Liver (tissue), 8 donors: ENCODE measurements at regions not wholly inside any gene's neighbourhood (a gene's known extent, or its start where the extent isn't known, plus 50 kb on each side); places are given as distances from the start of the nearest gene placed in this dataset.

Source experiments
- DNase-seq: peaks from one replicate; pipeline ENCODE4 v3.0.0-alpha.2; 2017; ENCODE audit warnings: low spot score
- H3K27ac ChIP-seq, 2 donors: one replicate each; pipeline ENCODE4 v1.7.0; 2013; ENCODE audit warnings: inconsistent platforms in 2 of 2, low read length in 2 of 2, control low read depth in 1 of 2, low read depth in 1 of 2, mild to moderate bottlenecking in 1 of 2
- H3K27me3 ChIP-seq, 4 donors: one replicate each; pipeline versions ENCODE4 v1.6.1 to v1.7.0; 2013; ENCODE audit warnings: low read length in 3 of 4, inconsistent platforms in 1 of 4, mild to moderate bottlenecking in 1 of 4, moderate library complexity in 1 of 4; ENCODE audit not compliant: control insufficient read depth in 4 of 4, insufficient read depth in 4 of 4
- H3K36me3 ChIP-seq, 4 donors: one replicate each; pipeline versions ENCODE4 v1.6.1 to v1.7.0; 2013; ENCODE audit warnings: low read length in 3 of 4, mild to moderate bottlenecking in 3 of 4, low read depth in 1 of 4, moderate library complexity in 1 of 4; ENCODE audit not compliant: control insufficient read depth in 4 of 4, insufficient read depth in 3 of 4
- H3K4me1 ChIP-seq, 4 donors: one replicate each; pipeline versions ENCODE4 v1.6.1 to v1.7.0; 2013; ENCODE audit warnings: low read length in 3 of 4, mild to moderate bottlenecking in 3 of 4, moderate library complexity in 1 of 4; ENCODE audit not compliant: control insufficient read depth in 4 of 4, insufficient read depth in 4 of 4
- H3K4me3 ChIP-seq, 3 donors: one replicate each; pipeline versions ENCODE4 v1.6.1 to v1.7.0; 2013; ENCODE audit warnings: low read length in 3 of 3, control low read depth in 1 of 3, low read depth in 1 of 3, mild to moderate bottlenecking in 1 of 3
- H3K9ac ChIP-seq, 2 donors: one replicate each; pipeline ENCODE4 v1.7.0; 2013; ENCODE audit warnings: low read length in 2 of 2, mild to moderate bottlenecking in 2 of 2, moderate library complexity in 2 of 2, control low read depth in 1 of 2, low read depth in 1 of 2
- H3K9me3 ChIP-seq, 4 donors: one replicate each; pipeline versions ENCODE4 v1.6.1 to v1.7.0; 2013; ENCODE audit warnings: low read length in 3 of 4; ENCODE audit not compliant: control insufficient read depth in 4 of 4
- ATF3 ChIP-seq: IDR thresholded peaks from 2 replicates; pipeline ENCODE4 v1.6.1; 2016; ENCODE audit warnings: antibody characterized with exemption
- CTCF ChIP-seq: fragments of 150-350 bp; IDR thresholded peaks from 2 replicates; pipeline ENCODE4 v1.5.1; 2017; ENCODE audit warnings: improper control_type of control experiment, low read depth, low read length; ENCODE audit not compliant: missing input control
- EGR1 ChIP-seq, 2 donors: IDR thresholded peaks; 2 replicates each; pipeline ENCODE4 v1.6.1; 2016 to 2018; ENCODE audit warnings: antibody characterized with exemption in 2 of 2, low read depth in 2 of 2
- FOXA1 ChIP-seq: IDR thresholded peaks from 2 replicates; pipeline ENCODE4 v1.6.1; 2016; ENCODE audit warnings: antibody characterized with exemption
- FOXA2 ChIP-seq: IDR thresholded peaks from 2 replicates; pipeline ENCODE4 v1.6.1; 2016; ENCODE audit warnings: antibody characterized with exemption
- GABPA ChIP-seq, 2 donors: IDR thresholded peaks in 1 of 2; conservative IDR thresholded peaks in 1 of 2; 2 replicates each; pipeline ENCODE4 v1.6.1; 2016; ENCODE audit warnings: antibody characterized with exemption in 2 of 2, mild to moderate bottlenecking in 1 of 2, moderate library complexity in 1 of 2
- HNF4A ChIP-seq, 2 donors: conservative IDR thresholded peaks; 2 replicates each; pipeline ENCODE4 v1.6.1; 2016; ENCODE audit warnings: antibody characterized with exemption in 2 of 2, mild to moderate bottlenecking in 2 of 2
- HNF4G ChIP-seq: IDR thresholded peaks from 2 replicates; pipeline ENCODE4 v1.6.1; 2016; ENCODE audit warnings: antibody characterized with exemption
- JUND ChIP-seq, 2 donors: IDR thresholded peaks; 2 replicates each; pipeline ENCODE4 v1.6.1; 2016; ENCODE audit warnings: antibody characterized with exemption in 2 of 2
- MAX ChIP-seq: IDR thresholded peaks from 2 replicates; pipeline ENCODE4 v1.6.1; 2016; ENCODE audit warnings: antibody characterized with exemption
- NR2F2 ChIP-seq: IDR thresholded peaks from 2 replicates; pipeline ENCODE4 v1.6.1; 2016; ENCODE audit warnings: antibody characterized with exemption
- RAD21 ChIP-seq, 2 donors: IDR thresholded peaks; 2 replicates each; pipeline ENCODE4 v1.6.1; 2016; ENCODE audit warnings: antibody characterized with exemption in 2 of 2, mild to moderate bottlenecking in 2 of 2
- RXRA ChIP-seq, 2 donors: IDR thresholded peaks; 2 replicates each; pipeline ENCODE4 v1.6.1; 2017 to 2018; ENCODE audit warnings: antibody characterized with exemption in 2 of 2, mild to moderate bottlenecking in 1 of 2
- SP1 ChIP-seq: IDR thresholded peaks from 2 replicates; pipeline ENCODE4 v1.6.1; 2018; ENCODE audit warnings: antibody characterized with exemption, mild to moderate bottlenecking
- TAF1 ChIP-seq: conservative IDR thresholded peaks from 2 replicates; pipeline ENCODE4 v1.6.1; 2016; ENCODE audit warnings: antibody characterized with exemption, mild to moderate bottlenecking
- YY1 ChIP-seq: IDR thresholded peaks from 2 replicates; pipeline ENCODE4 v1.6.1; 2016; ENCODE audit warnings: antibody characterized with exemption, mild to moderate bottlenecking
- WGBS: extraction: QIAGEN DNeasy Blood & Tissue Kit; methylation state at CpG from one replicate; pipeline ENCODE4 v1.1.7; 2013; 5-methylcytosine and 5-hydroxymethylcytosine counted together
- TF ChIP-seq, protein P1 (sequence below): IDR thresholded peaks from 2 replicates; pipeline ENCODE4 v1.6.1; 2016; ENCODE audit warnings: antibody characterized with exemption
- donor health status: healthy.
- donor health status: healthy.
- donor health status: healthy.
- donor health status: healthy.
- donor health status: healthy.

- no peak overlapping the region for H3K4me3 ChIP-seq
- H3K27ac ChIP-seq: no peak overlapping the region
- no peak overlapping the region for H3K9ac ChIP-seq
- H3K36me3 ChIP-seq: no peaks in the 10 kb centered on the region
- no peaks in the 10 kb centered on the region for H3K4me1 ChIP-seq
- H3K27me3 ChIP-seq: no peaks in the 10 kb centered on the region
- TF ChIP-seq RXRA (IDR thresholded peaks at IDR 0.05): no peak
- TF ChIP-seq FOXA1: no peak
- no peak for TF ChIP-seq EGR1 (IDR thresholded peaks at IDR 0.05; ENCODE audit: low read depth in 2 of 2)
- no peak for TF ChIP-seq TAF1
- TF ChIP-seq JUND (IDR thresholded peaks at IDR 0.05): no peak
- TF ChIP-seq RAD21 (IDR thresholded peaks at IDR 0.05): no peak
- TF ChIP-seq, protein P1, sequence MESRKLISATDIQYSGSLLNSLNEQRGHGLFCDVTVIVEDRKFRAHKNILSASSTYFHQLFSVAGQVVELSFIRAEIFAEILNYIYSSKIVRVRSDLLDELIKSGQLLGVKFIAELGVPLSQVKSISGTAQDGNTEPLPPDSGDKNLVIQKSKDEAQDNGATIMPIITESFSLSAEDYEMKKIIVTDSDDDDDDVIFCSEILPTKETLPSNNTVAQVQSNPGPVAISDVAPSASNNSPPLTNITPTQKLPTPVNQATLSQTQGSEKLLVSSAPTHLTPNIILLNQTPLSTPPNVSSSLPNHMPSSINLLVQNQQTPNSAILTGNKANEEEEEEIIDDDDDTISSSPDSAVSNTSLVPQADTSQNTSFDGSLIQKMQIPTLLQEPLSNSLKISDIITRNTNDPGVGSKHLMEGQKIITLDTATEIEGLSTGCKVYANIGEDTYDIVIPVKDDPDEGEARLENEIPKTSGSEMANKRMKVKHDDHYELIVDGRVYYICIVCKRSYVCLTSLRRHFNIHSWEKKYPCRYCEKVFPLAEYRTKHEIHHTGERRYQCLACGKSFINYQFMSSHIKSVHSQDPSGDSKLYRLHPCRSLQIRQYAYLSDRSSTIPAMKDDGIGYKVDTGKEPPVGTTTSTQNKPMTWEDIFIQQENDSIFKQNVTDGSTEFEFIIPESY: no peak
- TF ChIP-seq HNF4A (conservative IDR thresholded peaks at IDR 0.05): no peak
- TF ChIP-seq GABPA (IDR thresholded peaks at IDR 0.05 in 1 of 2, conservative IDR thresholded peaks at IDR 0.05 in 1 of 2): no peak
- TF ChIP-seq YY1: no peak
- no peak for TF ChIP-seq SP1
- no peak for TF ChIP-seq ATF3
- no peak for TF ChIP-seq MAX
- no peak for TF ChIP-seq CTCF
- WGBS: 56% methylated on average over 1 of the region's 1 CpG
- DNase-seq: no peak
- H3K9me3 ChIP-seq: no peaks in the 10 kb centered on the region
These were observed 739.9 kb downstream of the C6orf118 start for GRCh38 chr6:164569509-164569908.

GRCh38 chr6:164563924-164564323 lies 745.5 kb downstream of the C6orf118 start:
- Histone ChIP-seq H3K27me3 (no peaks in the 10 kb centered on the region), H3K9ac (no peak overlapping the region), H3K4me1 (no peaks in the 10 kb centered on the region), H3K4me3 (no peak overlapping the region), H3K36me3 (no peaks in the 10 kb centered on the region), H3K9me3 (peaks cover 0 to 8% (median 5%) of the 10 kb centered on the region in 4 donors), H3K27ac (no peak overlapping the region)
- 87% methylated on average over 2 of the region's 2 CpGs for WGBS
- TF ChIP-seq SP1: no peak
- TF ChIP-seq HNF4G: no peak
- TF ChIP-seq, protein P1: no peak
- TF ChIP-seq CTCF: no peak
- no peak for TF ChIP-seq NR2F2
- TF ChIP-seq JUND (IDR thresholded peaks at IDR 0.05): no peak
- TF ChIP-seq ATF3: no peak
- TF ChIP-seq FOXA2: no peak
- no peak for TF ChIP-seq MAX
- TF ChIP-seq YY1: no peak
- no peak for TF ChIP-seq GABPA (IDR thresholded peaks at IDR 0.05 in 1 of 2, conservative IDR thresholded peaks at IDR 0.05 in 1 of 2)
- no peak for TF ChIP-seq RXRA (IDR thresholded peaks at IDR 0.05)
- no peak for TF ChIP-seq EGR1 (IDR thresholded peaks at IDR 0.05; ENCODE audit: low read depth in 2 of 2)
- no peak for TF ChIP-seq RAD21 (IDR thresholded peaks at IDR 0.05)
- no peak for TF ChIP-seq FOXA1
- no peak for DNase-seq
